ENCODE measurements at regions not wholly inside any gene's neighbourhood (a gene's known extent, or its start where the extent isn't known, plus 50 kb on each side); places are given as distances from the start of the nearest gene placed in this dataset.

DNA sequence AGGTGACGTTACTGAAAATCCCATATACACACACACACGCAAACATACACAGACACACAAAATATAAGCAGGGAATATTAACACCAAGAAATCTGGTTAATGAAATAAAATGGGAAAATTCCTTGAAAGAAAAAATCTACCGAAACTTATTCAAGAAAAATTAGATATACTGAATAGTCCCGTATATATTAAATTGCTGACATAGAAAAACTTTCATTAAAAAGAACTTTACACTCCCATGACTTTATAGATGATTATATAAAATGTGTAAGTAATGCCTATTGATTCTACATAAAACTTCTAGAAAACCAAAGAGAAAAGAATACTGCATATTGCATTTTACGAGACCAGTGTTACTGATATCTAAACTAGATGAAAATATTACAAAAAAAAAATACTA, 803.2 kb downstream of the SLC16A7 start:
- DNase-seq (ENCODE audit: low read depth in 2 of 2), result no peak
- Histone ChIP-seq H3K4me2 (ENCODE audit: extremely low read depth, insufficient read depth, low read length) (no peak overlapping the region), H4K20me1 (ENCODE audit: control insufficient read depth, extremely low read depth, insufficient read depth, low read length) (no peaks in the 10 kb centered on the region), H3K9ac (ENCODE audit: insufficient read depth, low read length) (no peak overlapping the region), H3K4me3 (replicated peaks in 1 of 4; ENCODE audit: control extremely low read depth in 1 of 4, insufficient read depth in 1 of 4, low read depth in 3 of 4, low read length in 4 of 4) (no peak overlapping the region), H3K9me3 (ENCODE audit: control insufficient read depth, insufficient read depth, low read depth, low read length) (no peaks in the 10 kb centered on the region), H3K79me2 (ENCODE audit: control insufficient read depth, insufficient read depth, low read length) (no peaks in the 10 kb centered on the region), H2AFZ (ENCODE audit: low read length) (no peak overlapping the region), H3K4me1 (ENCODE audit: control insufficient read depth, extremely low read depth, insufficient read depth, low read length) (no peaks in the 10 kb centered on the region), H3K27me3 (ENCODE audit: control insufficient read depth, insufficient read depth, low read length) (no peaks in the 10 kb centered on the region), H3K36me3 (ENCODE audit: control insufficient read depth, insufficient read depth, low read length) (no peaks in the 10 kb centered on the region), H3K27ac (ENCODE audit: insufficient read depth, low read length) (no peak overlapping the region)
- TF ChIP-seq, protein P1, sequence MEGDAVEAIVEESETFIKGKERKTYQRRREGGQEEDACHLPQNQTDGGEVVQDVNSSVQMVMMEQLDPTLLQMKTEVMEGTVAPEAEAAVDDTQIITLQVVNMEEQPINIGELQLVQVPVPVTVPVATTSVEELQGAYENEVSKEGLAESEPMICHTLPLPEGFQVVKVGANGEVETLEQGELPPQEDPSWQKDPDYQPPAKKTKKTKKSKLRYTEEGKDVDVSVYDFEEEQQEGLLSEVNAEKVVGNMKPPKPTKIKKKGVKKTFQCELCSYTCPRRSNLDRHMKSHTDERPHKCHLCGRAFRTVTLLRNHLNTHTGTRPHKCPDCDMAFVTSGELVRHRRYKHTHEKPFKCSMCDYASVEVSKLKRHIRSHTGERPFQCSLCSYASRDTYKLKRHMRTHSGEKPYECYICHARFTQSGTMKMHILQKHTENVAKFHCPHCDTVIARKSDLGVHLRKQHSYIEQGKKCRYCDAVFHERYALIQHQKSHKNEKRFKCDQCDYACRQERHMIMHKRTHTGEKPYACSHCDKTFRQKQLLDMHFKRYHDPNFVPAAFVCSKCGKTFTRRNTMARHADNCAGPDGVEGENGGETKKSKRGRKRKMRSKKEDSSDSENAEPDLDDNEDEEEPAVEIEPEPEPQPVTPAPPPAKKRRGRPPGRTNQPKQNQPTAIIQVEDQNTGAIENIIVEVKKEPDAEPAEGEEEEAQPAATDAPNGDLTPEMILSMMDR (conservative IDR thresholded peaks at IDR 0.05 in 1 of 2, IDR thresholded peaks at IDR 0.05 in 1 of 2; ENCODE audit: low read depth in 1 of 2, low read length in 2 of 2), result no peak
- TF ChIP-seq EZH2 (IDR thresholded peaks at IDR 0.05; ENCODE audit: low read length, missing control alignments), result no peak

DNA sequence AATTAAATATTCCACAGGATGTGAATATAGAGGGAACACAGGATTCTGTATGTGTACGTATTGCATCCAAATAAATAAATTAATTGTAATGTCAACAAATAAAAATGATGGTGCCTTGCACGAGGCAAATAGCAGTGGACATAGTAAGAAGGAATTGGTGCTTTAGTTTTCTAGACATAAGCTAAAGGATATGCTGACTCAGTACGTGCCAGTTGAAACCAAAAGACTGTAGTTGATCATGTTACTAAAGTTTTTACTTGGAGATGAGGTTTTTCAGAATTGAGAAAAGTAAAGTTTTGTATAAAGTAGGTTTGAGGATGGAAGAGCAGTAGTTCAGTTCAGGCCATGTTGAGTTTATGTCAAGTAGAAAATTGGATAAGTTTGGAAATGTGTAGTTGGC, 807.2 kb downstream of the SLC16A7 start:
- Histone ChIP-seq H3K9ac (ENCODE audit: insufficient read depth, low read length) (no peak overlapping the region), H2AFZ (ENCODE audit: low read length) (no peak overlapping the region), H3K4me2 (ENCODE audit: extremely low read depth, insufficient read depth, low read length) (no peak overlapping the region), H4K20me1 (ENCODE audit: control insufficient read depth, extremely low read depth, insufficient read depth, low read length) (no peaks in the 10 kb centered on the region), H3K27ac (ENCODE audit: insufficient read depth, low read length) (no peak overlapping the region), H3K79me2 (ENCODE audit: control insufficient read depth, insufficient read depth, low read length) (no peaks in the 10 kb centered on the region), H3K27me3 (ENCODE audit: control insufficient read depth, insufficient read depth, low read length) (no peaks in the 10 kb centered on the region), H3K36me3 (ENCODE audit: control insufficient read depth, insufficient read depth, low read length) (no peaks in the 10 kb centered on the region), H3K4me1 (ENCODE audit: control insufficient read depth, extremely low read depth, insufficient read depth, low read length) (no peaks in the 10 kb centered on the region), H3K4me3 (replicated peaks in 1 of 4; ENCODE audit: control extremely low read depth in 1 of 4, insufficient read depth in 1 of 4, low read depth in 3 of 4, low read length in 4 of 4) (no peak overlapping the region), H3K9me3 (ENCODE audit: control insufficient read depth, insufficient read depth, low read depth, low read length) (no peaks in the 10 kb centered on the region)
- TF ChIP-seq, protein P1 (conservative IDR thresholded peaks at IDR 0.05 in 1 of 2, IDR thresholded peaks at IDR 0.05 in 1 of 2; ENCODE audit: low read depth in 1 of 2, low read length in 2 of 2), result no peak
- TF ChIP-seq EZH2 (IDR thresholded peaks at IDR 0.05; ENCODE audit: low read length, missing control alignments), result no peak
- no peak for DNase-seq (ENCODE audit: low read depth in 2 of 2)

DNA sequence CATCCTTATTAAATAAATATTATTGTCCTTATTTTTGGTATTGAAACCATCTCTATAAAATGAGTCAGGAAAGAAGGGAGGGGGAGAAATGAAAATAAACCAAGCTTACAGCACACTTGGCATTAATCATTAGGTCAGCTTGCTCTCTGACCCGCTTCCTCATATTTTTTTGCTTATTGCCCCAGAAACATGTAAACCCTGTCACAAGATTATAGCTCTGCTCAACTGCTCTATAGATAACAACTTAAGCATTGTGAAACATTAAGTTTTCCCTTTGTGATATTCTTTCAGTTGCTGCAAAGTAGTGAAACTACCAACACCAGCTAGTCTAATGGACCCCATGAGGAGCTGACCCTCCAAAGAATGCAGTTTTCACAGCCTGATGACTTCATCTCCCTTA, 819.5 kb downstream of the SLC16A7 start:
- no peak overlapping the region for H3K4me2 ChIP-seq (ENCODE audit: extremely low read depth, insufficient read depth, low read length)
- no peaks in the 10 kb centered on the region for H4K20me1 ChIP-seq (ENCODE audit: control insufficient read depth, extremely low read depth, insufficient read depth, low read length)
- no peaks in the 10 kb centered on the region for H3K36me3 ChIP-seq (ENCODE audit: control insufficient read depth, insufficient read depth, low read length)
- no peak overlapping the region for H3K27ac ChIP-seq (ENCODE audit: insufficient read depth, low read length)
- H3K9ac ChIP-seq (ENCODE audit: insufficient read depth, low read length), result no peak overlapping the region
- H3K27me3 ChIP-seq (ENCODE audit: control insufficient read depth, insufficient read depth, low read length), result no peaks in the 10 kb centered on the region
- TF ChIP-seq, protein P1 (conservative IDR thresholded peaks at IDR 0.05 in 1 of 2, IDR thresholded peaks at IDR 0.05 in 1 of 2; ENCODE audit: low read depth in 1 of 2, low read length in 2 of 2), result no peak
- TF ChIP-seq EZH2 (IDR thresholded peaks at IDR 0.05; ENCODE audit: low read length, missing control alignments), result no peak
- no peak overlapping the region for H2AFZ ChIP-seq (ENCODE audit: low read length)
- no peaks in the 10 kb centered on the region for H3K79me2 ChIP-seq (ENCODE audit: control insufficient read depth, insufficient read depth, low read length)
- H3K4me1 ChIP-seq (ENCODE audit: control insufficient read depth, extremely low read depth, insufficient read depth, low read length), result no peaks in the 10 kb centered on the region
- DNase-seq (ENCODE audit: low read depth in 2 of 2), result peak; percentile 34 to 97
- H3K4me3 ChIP-seq (replicated peaks in 1 of 4; ENCODE audit: control extremely low read depth in 1 of 4, insufficient read depth in 1 of 4, low read depth in 3 of 4, low read length in 4 of 4), result no peak overlapping the region
- H3K9me3 ChIP-seq (ENCODE audit: control insufficient read depth, insufficient read depth, low read depth, low read length), result no peaks in the 10 kb centered on the region

Data from fibroblast of lung (primary cell).